ENCODE measurements at regions not wholly inside any gene's neighbourhood (a gene's known extent, or its start where the extent isn't known, plus 50 kb on each side); places are given as distances from the start of the nearest gene placed in this dataset.

DNA sequence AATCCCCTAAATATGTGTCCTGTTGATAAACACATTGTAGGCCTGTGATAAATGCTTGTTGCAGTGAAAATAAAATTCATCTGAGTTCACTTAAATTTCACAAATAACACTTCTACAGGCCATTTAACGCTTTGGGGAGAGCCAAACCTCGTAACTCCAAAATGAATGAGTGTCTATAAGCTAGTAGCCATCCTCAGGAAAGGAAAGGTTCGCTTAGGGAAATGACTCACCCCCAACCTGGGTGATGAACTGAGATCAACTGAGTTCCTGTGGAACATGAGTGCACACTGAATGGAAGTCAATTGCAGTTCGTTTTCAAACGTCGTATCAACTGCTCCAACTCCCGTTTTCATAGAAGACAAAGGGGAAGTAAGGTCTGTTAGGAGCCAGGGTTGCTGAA lies 527.6 kb upstream of the ID2 start:
- TF ChIP-seq, protein P1, sequence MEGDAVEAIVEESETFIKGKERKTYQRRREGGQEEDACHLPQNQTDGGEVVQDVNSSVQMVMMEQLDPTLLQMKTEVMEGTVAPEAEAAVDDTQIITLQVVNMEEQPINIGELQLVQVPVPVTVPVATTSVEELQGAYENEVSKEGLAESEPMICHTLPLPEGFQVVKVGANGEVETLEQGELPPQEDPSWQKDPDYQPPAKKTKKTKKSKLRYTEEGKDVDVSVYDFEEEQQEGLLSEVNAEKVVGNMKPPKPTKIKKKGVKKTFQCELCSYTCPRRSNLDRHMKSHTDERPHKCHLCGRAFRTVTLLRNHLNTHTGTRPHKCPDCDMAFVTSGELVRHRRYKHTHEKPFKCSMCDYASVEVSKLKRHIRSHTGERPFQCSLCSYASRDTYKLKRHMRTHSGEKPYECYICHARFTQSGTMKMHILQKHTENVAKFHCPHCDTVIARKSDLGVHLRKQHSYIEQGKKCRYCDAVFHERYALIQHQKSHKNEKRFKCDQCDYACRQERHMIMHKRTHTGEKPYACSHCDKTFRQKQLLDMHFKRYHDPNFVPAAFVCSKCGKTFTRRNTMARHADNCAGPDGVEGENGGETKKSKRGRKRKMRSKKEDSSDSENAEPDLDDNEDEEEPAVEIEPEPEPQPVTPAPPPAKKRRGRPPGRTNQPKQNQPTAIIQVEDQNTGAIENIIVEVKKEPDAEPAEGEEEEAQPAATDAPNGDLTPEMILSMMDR (IDR thresholded peaks at IDR 0.05) = no peak
- no peak for TF ChIP-seq POLR2A (IDR thresholded peaks at IDR 0.05)

All from adrenal gland (tissue), 5 donors.